GM08714 (cell line): ENCODE measurements at regions not wholly inside any gene's neighbourhood (a gene's known extent, or its start where the extent isn't known, plus 50 kb on each side); places are given as distances from the start of the nearest gene placed in this dataset.
"Not testable (repeated sequence)": the region's sequence is repeated elsewhere in the genome, so short reads cannot be mapped to it uniquely, and the experiment has no call there.

Experiments used
- H3K4me3 ChIP-seq: fragments of 200-500 bp; sonication (Bioruptor generic); 2 replicates; pipeline ENCODE4 v1.5.1; 2014; ENCODE audit warnings: mild to moderate bottlenecking, low read length, inconsistent platforms
- ZNF274 ChIP-seq: IDR thresholded peaks from 2 replicates; pipeline ENCODE4 v1.6.1; 2012; ENCODE audit warnings: mild to moderate bottlenecking, low read depth, low read length

GRCh38 chr16:87047221-87048037, 269.8 kb downstream of the C16orf95 start:
- no peak overlapping the region for H3K4me3 ChIP-seq
- no peak for TF ChIP-seq ZNF274

- TF ChIP-seq ZNF274 = no peak
- no peak overlapping the region for H3K4me3 ChIP-seq
Observed at GRCh38 chr16:87048038-87048729, 269.0 kb downstream of the C16orf95 start.

GRCh38 chr16:87048730-87049115, 268.5 kb downstream of the C16orf95 start:
- no peak overlapping the region for H3K4me3 ChIP-seq
- no peak for TF ChIP-seq ZNF274

- H3K4me3 ChIP-seq = not testable (repeated sequence)
Observed at GRCh38 chr16:87049216-87049615, 268.0 kb downstream of the C16orf95 start.

GRCh38 chr16:87050142-87050541, 267.1 kb downstream of the C16orf95 start:
- no peak for TF ChIP-seq ZNF274
- no peak overlapping the region for H3K4me3 ChIP-seq

- TF ChIP-seq ZNF274 = no peak
Observed at GRCh38 chr16:87051526-87052320, 265.5 kb downstream of the C16orf95 start.

GRCh38 chr16:87052506-87052905, 264.7 kb downstream of the C16orf95 start:
- TF ChIP-seq ZNF274 = no peak
- H3K4me3 ChIP-seq = no peak overlapping the region

More at GRCh38 chr16:87051526-87052320, 265.5 kb downstream of the C16orf95 start:
- no peak overlapping the region for H3K4me3 ChIP-seq

- no peak for TF ChIP-seq ZNF274
- no peak overlapping the region for H3K4me3 ChIP-seq
Observed at GRCh38 chr16:87053016-87053982, 263.9 kb downstream of the C16orf95 start.

GRCh38 chr16:87054154-87054553, 263.0 kb downstream of the C16orf95 start:
- TF ChIP-seq ZNF274 = no peak

GRCh38 chr16:87054856-87055255, 262.3 kb downstream of the C16orf95 start:
- no peak for TF ChIP-seq ZNF274
- no peak overlapping the region for H3K4me3 ChIP-seq

More at GRCh38 chr16:87054154-87054553, 263.0 kb downstream of the C16orf95 start:
- H3K4me3 ChIP-seq = no peak overlapping the region

- H3K4me3 ChIP-seq = no peak overlapping the region
- no peak for TF ChIP-seq ZNF274
Observed at GRCh38 chr16:87056083-87056482, 261.1 kb downstream of the C16orf95 start.

- TF ChIP-seq ZNF274 = no peak
- no peak overlapping the region for H3K4me3 ChIP-seq
Observed at GRCh38 chr16:87056551-87056950, 260.6 kb downstream of the C16orf95 start.

GRCh38 chr16:87057211-87057881, 259.8 kb downstream of the C16orf95 start:
- H3K4me3 ChIP-seq = no peak overlapping the region
- no peak for TF ChIP-seq ZNF274
